SK-N-SH treated with all-trans-retinoic acid at 6 μM for 48 hours (cell line): ENCODE measurements at regions not wholly inside any gene's neighbourhood (a gene's known extent, or its start where the extent isn't known, plus 50 kb on each side); places are given as distances from the start of the nearest gene placed in this dataset.

Experiments
- ATAC-seq: fragments of 200-7000 bp; cut with Tn5 transposase; 3 replicates; pipeline ENCODE4 v1.9.1; 2020; ENCODE audit warnings: mild to moderate bottlenecking, moderate library complexity
- ARNTL ChIP-seq: fragments of 450-650 bp; formaldehyde crosslinking; IDR thresholded peaks from 2 replicates; pipeline ENCODE4 v1.5.0; 2020; ENCODE audit warnings: low read depth, mild to moderate bottlenecking, moderate library complexity, borderline replicate concordance
- BACH2 ChIP-seq: fragments of 250-450 bp; sonication (Bioruptor Pico); IDR thresholded peaks from 2 replicates; pipeline ENCODE4 v1.9.0; 2021; ENCODE audit warnings: mild to moderate bottlenecking, borderline replicate concordance
- CSDC2 ChIP-seq: fragments of 250-450 bp; sonication (Bioruptor Pico); IDR thresholded peaks from 2 replicates; pipeline ENCODE4 v1.5.0; 2020; ENCODE audit warnings: mild to moderate bottlenecking, moderate library complexity
- ESRRG ChIP-seq: fragments of 250-450 bp; sonication (Bioruptor Pico); IDR thresholded peaks from 2 replicates; pipeline ENCODE4 v1.6.1; 2021; ENCODE audit warnings: mild to moderate bottlenecking
- GLIS3 ChIP-seq: fragments of 250-450 bp; sonication (Bioruptor Pico); IDR thresholded peaks from 2 replicates; pipeline ENCODE4 v1.5.0; 2020; ENCODE audit warnings: mild to moderate bottlenecking, moderate library complexity
- ISL1 ChIP-seq: fragments of 250-450 bp; sonication (Bioruptor Pico); IDR thresholded peaks from 2 replicates; pipeline ENCODE4 v2.1.2; 2022; ENCODE audit warnings: mild to moderate bottlenecking, moderate library complexity
- PPARA ChIP-seq: fragments of 250-450 bp; sonication (Bioruptor Pico); IDR thresholded peaks from 2 replicates; pipeline ENCODE4 v1.5.0; 2020; ENCODE audit warnings: mild to moderate bottlenecking, borderline replicate concordance
- SNAI2 ChIP-seq: fragments of 250-450 bp; sonication (Bioruptor Pico); IDR thresholded peaks from 2 replicates; pipeline ENCODE4 v1.5.0; 2020; ENCODE audit warnings: mild to moderate bottlenecking, moderate library complexity
- TOX ChIP-seq: fragments of 250-450 bp; sonication (Bioruptor Pico); IDR thresholded peaks from 2 replicates; pipeline ENCODE4 v1.8.0; 2021; ENCODE audit warnings: mild to moderate bottlenecking, moderate library complexity, borderline replicate concordance
- TSHZ2 ChIP-seq: fragments of 250-450 bp; sonication (Bioruptor Pico); IDR thresholded peaks from 2 replicates; pipeline ENCODE4 v1.5.0; 2020; ENCODE audit warnings: mild to moderate bottlenecking, moderate library complexity
- ZC3H10 ChIP-seq: fragments of 250-450 bp; sonication (Bioruptor Pico); IDR thresholded peaks from 2 replicates; pipeline ENCODE4 v1.5.1; 2021; ENCODE audit warnings: mild to moderate bottlenecking, moderate library complexity
- ZFP3 ChIP-seq: fragments of 250-450 bp; sonication (Bioruptor Pico); IDR thresholded peaks from 2 replicates; pipeline ENCODE4 v1.5.0; 2020; ENCODE audit warnings: mild to moderate bottlenecking, moderate library complexity
- ZNF565 ChIP-seq: fragments of 450-650 bp; formaldehyde crosslinking; conservative IDR thresholded peaks from 2 replicates; pipeline ENCODE4 v1.5.0; 2020; ENCODE audit warnings: low read depth, mild to moderate bottlenecking, moderate library complexity
- ZNF70 ChIP-seq: fragments of 450-650 bp; formaldehyde crosslinking; IDR thresholded peaks from 2 replicates; pipeline ENCODE4 v1.5.0; 2020; ENCODE audit warnings: mild to moderate bottlenecking, moderate library complexity
- ZNF8 ChIP-seq: fragments of 450-650 bp; formaldehyde crosslinking; IDR thresholded peaks from 2 replicates; pipeline ENCODE4 v1.5.0; 2020; ENCODE audit warnings: mild to moderate bottlenecking, moderate library complexity
- TF ChIP-seq, protein P1 (sequence below): fragments of 250-450 bp; sonication (Bioruptor Pico); IDR thresholded peaks from 2 replicates; pipeline ENCODE4 v1.5.1; 2021; ENCODE audit warnings: mild to moderate bottlenecking, moderate library complexity
- TF ChIP-seq, protein P2 (sequence below): fragments of 250-450 bp; sonication (Bioruptor Pico); IDR thresholded peaks from 2 replicates; pipeline ENCODE4 v1.5.1; 2020; ENCODE audit warnings: low read depth, mild to moderate bottlenecking, moderate library complexity
- TF ChIP-seq, protein P3 (sequence below): fragments of 250-450 bp; sonication (Bioruptor Pico); IDR thresholded peaks from 2 replicates; pipeline ENCODE4 v1.8.0; 2020; ENCODE audit warnings: mild to moderate bottlenecking, moderate library complexity, borderline replicate concordance
- TF ChIP-seq, protein P4 (sequence below): fragments of 250-450 bp; sonication (Bioruptor Pico); IDR thresholded peaks from 2 replicates; pipeline ENCODE4 v1.8.0; 2021; ENCODE audit warnings: low read depth, mild to moderate bottlenecking, moderate library complexity, borderline replicate concordance

DNA sequence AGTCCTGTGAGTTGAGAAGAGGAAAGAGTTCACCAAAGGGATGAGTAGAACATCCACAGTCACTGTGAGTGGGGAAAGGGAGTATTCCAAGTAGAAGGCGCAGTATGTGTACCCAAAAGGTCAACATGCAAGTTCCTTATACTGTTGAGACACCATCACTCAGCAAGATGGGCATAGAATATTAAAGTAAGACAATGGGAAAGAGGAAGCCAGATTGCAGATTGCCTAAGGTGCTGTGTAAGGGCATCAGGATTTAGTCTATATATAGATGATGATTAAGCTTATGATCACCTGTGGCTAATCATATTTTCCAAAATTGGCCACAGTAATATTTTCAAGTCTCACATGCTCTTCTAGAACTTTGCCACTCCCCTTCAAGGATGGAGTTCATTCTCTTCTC, 120.1 kb upstream of the CAMK1G start:
- TF ChIP-seq GLIS3 (CRISPR knock-in tag) (no peak), ZNF565 (no peak), ESRRG (CRISPR knock-in tag) (no peak), BACH2 (CRISPR knock-in tag) (no peak), ARNTL (CRISPR knock-in tag) (no peak), ZNF70 (CRISPR knock-in tag) (no peak), ZC3H10 (CRISPR knock-in tag) (no peak)
- TF ChIP-seq, protein P1, sequence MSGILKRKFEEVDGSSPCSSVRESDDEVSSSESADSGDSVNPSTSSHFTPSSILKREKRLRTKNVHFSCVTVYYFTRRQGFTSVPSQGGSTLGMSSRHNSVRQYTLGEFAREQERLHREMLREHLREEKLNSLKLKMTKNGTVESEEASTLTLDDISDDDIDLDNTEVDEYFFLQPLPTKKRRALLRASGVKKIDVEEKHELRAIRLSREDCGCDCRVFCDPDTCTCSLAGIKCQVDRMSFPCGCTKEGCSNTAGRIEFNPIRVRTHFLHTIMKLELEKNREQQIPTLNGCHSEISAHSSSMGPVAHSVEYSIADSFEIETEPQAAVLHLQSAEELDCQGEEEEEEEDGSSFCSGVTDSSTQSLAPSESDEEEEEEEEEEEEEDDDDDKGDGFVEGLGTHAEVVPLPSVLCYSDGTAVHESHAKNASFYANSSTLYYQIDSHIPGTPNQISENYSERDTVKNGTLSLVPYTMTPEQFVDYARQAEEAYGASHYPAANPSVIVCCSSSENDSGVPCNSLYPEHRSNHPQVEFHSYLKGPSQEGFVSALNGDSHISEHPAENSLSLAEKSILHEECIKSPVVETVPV (CRISPR knock-in tag), result no peak
- TF ChIP-seq, protein P2, sequence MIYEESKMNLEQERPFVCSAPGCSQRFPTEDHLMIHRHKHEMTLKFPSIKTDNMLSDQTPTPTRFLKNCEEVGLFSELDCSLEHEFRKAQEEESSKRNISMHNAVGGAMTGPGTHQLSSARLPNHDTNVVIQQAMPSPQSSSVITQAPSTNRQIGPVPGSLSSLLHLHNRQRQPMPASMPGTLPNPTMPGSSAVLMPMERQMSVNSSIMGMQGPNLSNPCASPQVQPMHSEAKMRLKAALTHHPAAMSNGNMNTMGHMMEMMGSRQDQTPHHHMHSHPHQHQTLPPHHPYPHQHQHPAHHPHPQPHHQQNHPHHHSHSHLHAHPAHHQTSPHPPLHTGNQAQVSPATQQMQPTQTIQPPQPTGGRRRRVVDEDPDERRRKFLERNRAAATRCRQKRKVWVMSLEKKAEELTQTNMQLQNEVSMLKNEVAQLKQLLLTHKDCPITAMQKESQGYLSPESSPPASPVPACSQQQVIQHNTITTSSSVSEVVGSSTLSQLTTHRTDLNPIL, result no peak
- no peak for ATAC-seq

- no peak for ATAC-seq
- TF ChIP-seq ZC3H10 (CRISPR knock-in tag), result no peak
- TF ChIP-seq SNAI2 (CRISPR knock-in tag), result no peak
- TF ChIP-seq ZNF565, result no peak
- no peak for TF ChIP-seq TSHZ2 (CRISPR knock-in tag)
- TF ChIP-seq, protein P3, sequence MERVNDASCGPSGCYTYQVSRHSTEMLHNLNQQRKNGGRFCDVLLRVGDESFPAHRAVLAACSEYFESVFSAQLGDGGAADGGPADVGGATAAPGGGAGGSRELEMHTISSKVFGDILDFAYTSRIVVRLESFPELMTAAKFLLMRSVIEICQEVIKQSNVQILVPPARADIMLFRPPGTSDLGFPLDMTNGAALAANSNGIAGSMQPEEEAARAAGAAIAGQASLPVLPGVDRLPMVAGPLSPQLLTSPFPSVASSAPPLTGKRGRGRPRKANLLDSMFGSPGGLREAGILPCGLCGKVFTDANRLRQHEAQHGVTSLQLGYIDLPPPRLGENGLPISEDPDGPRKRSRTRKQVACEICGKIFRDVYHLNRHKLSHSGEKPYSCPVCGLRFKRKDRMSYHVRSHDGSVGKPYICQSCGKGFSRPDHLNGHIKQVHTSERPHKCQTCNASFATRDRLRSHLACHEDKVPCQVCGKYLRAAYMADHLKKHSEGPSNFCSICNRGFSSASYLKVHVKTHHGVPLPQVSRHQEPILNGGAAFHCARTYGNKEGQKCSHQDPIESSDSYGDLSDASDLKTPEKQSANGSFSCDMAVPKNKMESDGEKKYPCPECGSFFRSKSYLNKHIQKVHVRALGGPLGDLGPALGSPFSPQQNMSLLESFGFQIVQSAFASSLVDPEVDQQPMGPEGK, result no peak
- TF ChIP-seq, protein P4, sequence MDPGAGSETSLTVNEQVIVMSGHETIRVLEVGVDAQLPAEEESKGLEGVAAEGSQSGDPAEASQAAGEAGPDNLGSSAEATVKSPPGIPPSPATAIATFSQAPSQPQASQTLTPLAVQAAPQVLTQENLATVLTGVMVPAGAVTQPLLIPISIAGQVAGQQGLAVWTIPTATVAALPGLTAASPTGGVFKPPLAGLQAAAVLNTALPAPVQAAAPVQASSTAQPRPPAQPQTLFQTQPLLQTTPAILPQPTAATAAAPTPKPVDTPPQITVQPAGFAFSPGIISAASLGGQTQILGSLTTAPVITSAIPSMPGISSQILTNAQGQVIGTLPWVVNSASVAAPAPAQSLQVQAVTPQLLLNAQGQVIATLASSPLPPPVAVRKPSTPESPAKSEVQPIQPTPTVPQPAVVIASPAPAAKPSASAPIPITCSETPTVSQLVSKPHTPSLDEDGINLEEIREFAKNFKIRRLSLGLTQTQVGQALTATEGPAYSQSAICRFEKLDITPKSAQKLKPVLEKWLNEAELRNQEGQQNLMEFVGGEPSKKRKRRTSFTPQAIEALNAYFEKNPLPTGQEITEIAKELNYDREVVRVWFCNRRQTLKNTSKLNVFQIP (CRISPR knock-in tag), result no peak
- TF ChIP-seq, protein P1 (CRISPR knock-in tag), result no peak
- TF ChIP-seq ARNTL (CRISPR knock-in tag), result no peak
- no peak for TF ChIP-seq ESRRG (CRISPR knock-in tag)
- no peak for TF ChIP-seq ZNF8
- TF ChIP-seq ISL1 (CRISPR knock-in tag), result no peak
- TF ChIP-seq ZFP3 (CRISPR knock-in tag), result no peak
- no peak for TF ChIP-seq TOX (CRISPR knock-in tag)
- no peak for TF ChIP-seq PPARA (CRISPR knock-in tag)
These were observed 110.5 kb upstream of the CAMK1G start for GRCh38 chr1:209473025-209473424.

DNA sequence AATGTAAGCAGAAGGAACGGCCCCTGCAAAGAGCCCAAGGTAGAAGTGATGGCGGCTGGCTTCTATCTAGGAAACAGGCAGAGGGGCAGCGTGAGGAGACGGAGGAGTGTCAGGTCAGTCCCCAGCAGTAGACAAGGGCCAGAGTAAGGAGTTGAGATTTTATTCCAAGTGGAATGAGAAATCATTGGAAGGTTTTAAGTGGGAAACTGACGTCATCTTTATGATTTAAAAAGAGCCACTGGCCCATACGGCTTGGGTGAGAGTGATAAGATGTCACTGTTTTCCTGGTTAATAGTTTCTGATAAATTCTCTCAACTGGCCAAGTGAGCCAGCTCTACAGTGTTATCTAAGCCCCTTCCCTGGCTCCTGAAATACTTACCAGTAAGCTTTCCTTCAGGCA, 103.2 kb upstream of the CAMK1G start:
- no peak for ATAC-seq
- no peak for TF ChIP-seq SNAI2 (CRISPR knock-in tag)
- no peak for TF ChIP-seq ESRRG (CRISPR knock-in tag)
- TF ChIP-seq, protein P2, result no peak
- TF ChIP-seq CSDC2 (CRISPR knock-in tag), result no peak
- TF ChIP-seq ZFP3 (CRISPR knock-in tag), result no peak
- TF ChIP-seq, protein P1 (CRISPR knock-in tag), result no peak
- TF ChIP-seq, protein P4 (CRISPR knock-in tag), result no peak
- no peak for TF ChIP-seq ZNF8
- no peak for TF ChIP-seq ARNTL (CRISPR knock-in tag)
- TF ChIP-seq, protein P3, result no peak
